C4-2B (cell line): ENCODE measurements at regions not wholly inside any gene's neighbourhood (a gene's known extent, or its start where the extent isn't known, plus 50 kb on each side); places are given as distances from the start of the nearest gene placed in this dataset.

ENCODE experiments used
- ZFX ChIP-seq: fragments of 450-650 bp; IDR thresholded peaks from 2 replicates; pipeline ENCODE4 v1.6.1; 2017
- TF ChIP-seq, protein P1 (sequence below): fragments of 450-650 bp; conservative IDR thresholded peaks from 2 replicates; pipeline ENCODE4 v1.5.1; 2017; ENCODE audit warnings: mild to moderate bottlenecking

DNA sequence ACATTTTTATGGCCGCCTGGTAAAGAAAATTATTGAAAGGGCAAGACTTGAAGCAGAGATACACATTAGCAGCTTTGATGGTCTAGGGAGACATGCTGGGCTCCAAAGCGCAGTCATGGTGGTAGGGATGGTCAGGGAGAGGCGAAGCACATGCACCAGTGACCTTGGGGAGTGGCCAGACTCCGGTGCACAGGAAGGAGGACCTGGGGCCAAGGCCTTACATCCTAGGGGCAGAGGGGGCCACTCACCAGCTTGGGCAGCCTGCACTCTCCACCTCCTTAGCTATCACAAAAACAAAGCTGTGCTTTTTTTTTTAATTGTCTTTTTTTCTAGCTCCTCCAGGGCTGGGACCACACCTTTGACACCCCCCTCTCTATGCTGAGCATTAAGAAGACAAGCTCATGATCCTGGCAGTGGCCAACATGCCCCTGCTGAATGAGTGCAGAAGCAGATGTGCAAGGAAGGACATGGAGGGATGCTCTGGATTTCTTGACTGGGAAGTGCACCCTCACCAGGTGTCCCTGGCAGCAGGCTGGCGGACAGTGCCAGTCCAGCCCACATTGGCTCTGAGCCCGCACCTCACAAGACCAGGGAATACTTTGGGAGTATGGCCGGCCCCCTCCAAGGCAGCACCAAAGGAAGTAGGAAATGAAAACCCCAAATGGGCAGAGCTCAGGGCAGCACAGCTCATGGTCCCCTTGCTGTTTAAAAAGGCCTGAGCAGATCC is 619.9 kb downstream of the TBC1D22A start:
- TF ChIP-seq, protein P1, sequence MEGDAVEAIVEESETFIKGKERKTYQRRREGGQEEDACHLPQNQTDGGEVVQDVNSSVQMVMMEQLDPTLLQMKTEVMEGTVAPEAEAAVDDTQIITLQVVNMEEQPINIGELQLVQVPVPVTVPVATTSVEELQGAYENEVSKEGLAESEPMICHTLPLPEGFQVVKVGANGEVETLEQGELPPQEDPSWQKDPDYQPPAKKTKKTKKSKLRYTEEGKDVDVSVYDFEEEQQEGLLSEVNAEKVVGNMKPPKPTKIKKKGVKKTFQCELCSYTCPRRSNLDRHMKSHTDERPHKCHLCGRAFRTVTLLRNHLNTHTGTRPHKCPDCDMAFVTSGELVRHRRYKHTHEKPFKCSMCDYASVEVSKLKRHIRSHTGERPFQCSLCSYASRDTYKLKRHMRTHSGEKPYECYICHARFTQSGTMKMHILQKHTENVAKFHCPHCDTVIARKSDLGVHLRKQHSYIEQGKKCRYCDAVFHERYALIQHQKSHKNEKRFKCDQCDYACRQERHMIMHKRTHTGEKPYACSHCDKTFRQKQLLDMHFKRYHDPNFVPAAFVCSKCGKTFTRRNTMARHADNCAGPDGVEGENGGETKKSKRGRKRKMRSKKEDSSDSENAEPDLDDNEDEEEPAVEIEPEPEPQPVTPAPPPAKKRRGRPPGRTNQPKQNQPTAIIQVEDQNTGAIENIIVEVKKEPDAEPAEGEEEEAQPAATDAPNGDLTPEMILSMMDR = no peak
- no peak for TF ChIP-seq ZFX
